Panc1 (cell line): ENCODE measurements at regions not wholly inside any gene's neighbourhood (a gene's known extent, or its start where the extent isn't known, plus 50 kb on each side); places are given as distances from the start of the nearest gene placed in this dataset.

Experiments
- POLR2AphosphoS5 ChIP-seq: IDR thresholded peaks from 2 replicates; pipeline ENCODE4 v1.6.1; 2012; ENCODE audit warnings: mild to moderate bottlenecking, low read depth, low read length, moderate library complexity
- SIN3A ChIP-seq: IDR thresholded peaks from 2 replicates; pipeline ENCODE4 v1.6.1; 2012; ENCODE audit warnings: low read depth, mild to moderate bottlenecking, low read length, moderate library complexity, borderline replicate concordance; ENCODE audit not compliant: insufficient read depth
- TF ChIP-seq, protein P1 (sequence below): fragments of 450-650 bp; IDR thresholded peaks from 2 replicates; pipeline ENCODE4 v1.5.1; 2017; ENCODE audit warnings: mild to moderate bottlenecking
- TF ChIP-seq, protein P2 (sequence below), 2 experiments: IDR thresholded peaks; 2 replicates each; pipeline ENCODE4 v1.6.1; 2011 to 2012; ENCODE audit warnings: low read depth in 2 of 2, control low read depth in 1 of 2, low read length in 1 of 2, mild to moderate bottlenecking in 1 of 2, moderate library complexity in 1 of 2; ENCODE audit not compliant: insufficient read depth in 1 of 2

DNA sequence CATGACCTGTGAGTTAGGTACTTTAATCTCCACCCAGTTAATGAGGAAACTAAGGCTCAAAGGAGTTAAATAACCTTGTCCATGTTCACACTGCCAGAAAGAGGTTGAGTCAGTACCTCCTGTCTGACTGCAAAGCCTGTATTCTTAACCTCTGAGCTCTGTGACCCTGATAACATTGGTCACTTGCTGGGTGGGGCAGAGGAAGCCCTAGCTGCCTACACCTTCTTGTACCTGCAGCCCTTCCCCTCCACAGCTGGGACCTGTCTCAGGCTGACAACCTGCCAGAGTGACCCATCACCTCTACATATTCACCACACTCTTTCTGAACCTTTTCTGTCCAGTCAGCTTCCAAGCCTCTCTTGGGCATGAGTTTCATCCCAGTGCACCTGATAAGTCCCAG is 106.1 kb upstream of the HES1 start:
- TF ChIP-seq, protein P1, sequence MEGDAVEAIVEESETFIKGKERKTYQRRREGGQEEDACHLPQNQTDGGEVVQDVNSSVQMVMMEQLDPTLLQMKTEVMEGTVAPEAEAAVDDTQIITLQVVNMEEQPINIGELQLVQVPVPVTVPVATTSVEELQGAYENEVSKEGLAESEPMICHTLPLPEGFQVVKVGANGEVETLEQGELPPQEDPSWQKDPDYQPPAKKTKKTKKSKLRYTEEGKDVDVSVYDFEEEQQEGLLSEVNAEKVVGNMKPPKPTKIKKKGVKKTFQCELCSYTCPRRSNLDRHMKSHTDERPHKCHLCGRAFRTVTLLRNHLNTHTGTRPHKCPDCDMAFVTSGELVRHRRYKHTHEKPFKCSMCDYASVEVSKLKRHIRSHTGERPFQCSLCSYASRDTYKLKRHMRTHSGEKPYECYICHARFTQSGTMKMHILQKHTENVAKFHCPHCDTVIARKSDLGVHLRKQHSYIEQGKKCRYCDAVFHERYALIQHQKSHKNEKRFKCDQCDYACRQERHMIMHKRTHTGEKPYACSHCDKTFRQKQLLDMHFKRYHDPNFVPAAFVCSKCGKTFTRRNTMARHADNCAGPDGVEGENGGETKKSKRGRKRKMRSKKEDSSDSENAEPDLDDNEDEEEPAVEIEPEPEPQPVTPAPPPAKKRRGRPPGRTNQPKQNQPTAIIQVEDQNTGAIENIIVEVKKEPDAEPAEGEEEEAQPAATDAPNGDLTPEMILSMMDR: no peak
- TF ChIP-seq SIN3A (no peak), POLR2AphosphoS5 (no peak)
- TF ChIP-seq, protein P2, sequence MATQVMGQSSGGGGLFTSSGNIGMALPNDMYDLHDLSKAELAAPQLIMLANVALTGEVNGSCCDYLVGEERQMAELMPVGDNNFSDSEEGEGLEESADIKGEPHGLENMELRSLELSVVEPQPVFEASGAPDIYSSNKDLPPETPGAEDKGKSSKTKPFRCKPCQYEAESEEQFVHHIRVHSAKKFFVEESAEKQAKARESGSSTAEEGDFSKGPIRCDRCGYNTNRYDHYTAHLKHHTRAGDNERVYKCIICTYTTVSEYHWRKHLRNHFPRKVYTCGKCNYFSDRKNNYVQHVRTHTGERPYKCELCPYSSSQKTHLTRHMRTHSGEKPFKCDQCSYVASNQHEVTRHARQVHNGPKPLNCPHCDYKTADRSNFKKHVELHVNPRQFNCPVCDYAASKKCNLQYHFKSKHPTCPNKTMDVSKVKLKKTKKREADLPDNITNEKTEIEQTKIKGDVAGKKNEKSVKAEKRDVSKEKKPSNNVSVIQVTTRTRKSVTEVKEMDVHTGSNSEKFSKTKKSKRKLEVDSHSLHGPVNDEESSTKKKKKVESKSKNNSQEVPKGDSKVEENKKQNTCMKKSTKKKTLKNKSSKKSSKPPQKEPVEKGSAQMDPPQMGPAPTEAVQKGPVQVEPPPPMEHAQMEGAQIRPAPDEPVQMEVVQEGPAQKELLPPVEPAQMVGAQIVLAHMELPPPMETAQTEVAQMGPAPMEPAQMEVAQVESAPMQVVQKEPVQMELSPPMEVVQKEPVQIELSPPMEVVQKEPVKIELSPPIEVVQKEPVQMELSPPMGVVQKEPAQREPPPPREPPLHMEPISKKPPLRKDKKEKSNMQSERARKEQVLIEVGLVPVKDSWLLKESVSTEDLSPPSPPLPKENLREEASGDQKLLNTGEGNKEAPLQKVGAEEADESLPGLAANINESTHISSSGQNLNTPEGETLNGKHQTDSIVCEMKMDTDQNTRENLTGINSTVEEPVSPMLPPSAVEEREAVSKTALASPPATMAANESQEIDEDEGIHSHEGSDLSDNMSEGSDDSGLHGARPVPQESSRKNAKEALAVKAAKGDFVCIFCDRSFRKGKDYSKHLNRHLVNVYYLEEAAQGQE (IDR thresholded peaks at IDR 0.05; ENCODE audit: insufficient read depth in 1 of 2, low read depth in 2 of 2, low read length in 1 of 2): no peak
